ENCODE measurements at regions not wholly inside any gene's neighbourhood (a gene's known extent, or its start where the extent isn't known, plus 50 kb on each side); places are given as distances from the start of the nearest gene placed in this dataset.
A peak's percentile ranks its signal among the peaks of the same experiment; 100 is the strongest.

DNA sequence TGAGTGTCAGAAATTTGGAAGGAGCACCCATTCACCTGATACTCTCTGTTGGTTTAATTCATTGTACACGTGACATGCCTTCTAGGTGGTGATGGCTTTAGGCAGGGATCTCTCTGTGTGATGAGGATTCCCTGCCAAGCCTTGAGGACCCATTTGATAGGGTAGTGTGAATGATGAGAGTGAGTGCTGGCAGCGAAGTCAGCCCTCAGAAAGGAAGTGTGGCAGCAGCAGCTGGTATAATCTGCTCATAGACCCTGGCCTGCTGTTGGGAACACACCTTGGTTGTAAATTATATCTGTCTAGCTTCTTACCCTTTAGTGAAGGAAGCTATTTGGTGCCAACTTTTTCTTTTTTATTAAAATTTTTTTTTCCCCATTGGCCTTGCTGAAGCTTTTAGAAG lies 164.5 kb downstream of the HAUS1 start:
- no peak for DNase-seq

DNA sequence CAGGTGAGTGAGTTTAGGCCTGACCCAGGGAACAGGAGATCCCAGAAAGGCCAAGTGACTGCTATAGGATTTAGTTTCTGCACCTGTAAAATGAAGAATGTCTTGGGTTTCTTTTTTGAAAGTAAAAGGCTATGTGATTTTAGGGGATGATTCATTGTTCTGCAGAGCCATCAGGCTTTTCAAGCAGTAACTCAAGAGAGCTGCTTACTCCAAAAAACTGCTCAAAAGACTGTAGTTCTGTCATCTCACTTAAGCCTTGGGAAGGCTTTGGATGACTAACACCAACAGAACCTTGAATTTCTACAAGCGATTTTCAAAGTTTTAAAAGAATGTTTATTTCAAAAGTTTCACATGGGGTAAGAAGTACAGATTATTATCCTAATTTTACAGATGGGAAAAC lies 165.1 kb downstream of the HAUS1 start:
- no peak for DNase-seq

DNA sequence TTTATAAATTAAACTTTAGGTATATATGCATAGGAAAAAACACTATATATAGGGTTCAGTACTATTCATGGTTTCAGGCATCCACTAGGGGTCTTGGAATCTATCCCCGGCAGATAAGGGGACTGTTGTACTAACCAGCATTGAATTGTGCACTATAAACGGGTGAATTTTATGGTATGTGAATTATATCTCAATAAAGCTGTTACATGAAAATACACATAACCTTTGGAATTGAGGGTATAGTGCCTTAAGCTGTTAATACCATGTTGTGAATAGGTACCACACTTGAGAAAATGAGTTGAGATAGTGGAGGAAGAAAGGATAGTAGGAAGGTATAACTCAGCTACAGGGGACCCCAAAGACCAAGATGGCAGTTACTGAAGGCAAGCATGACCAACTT lies 167.3 kb downstream of the HAUS1 start:
- DNase-seq = no peak

DNA sequence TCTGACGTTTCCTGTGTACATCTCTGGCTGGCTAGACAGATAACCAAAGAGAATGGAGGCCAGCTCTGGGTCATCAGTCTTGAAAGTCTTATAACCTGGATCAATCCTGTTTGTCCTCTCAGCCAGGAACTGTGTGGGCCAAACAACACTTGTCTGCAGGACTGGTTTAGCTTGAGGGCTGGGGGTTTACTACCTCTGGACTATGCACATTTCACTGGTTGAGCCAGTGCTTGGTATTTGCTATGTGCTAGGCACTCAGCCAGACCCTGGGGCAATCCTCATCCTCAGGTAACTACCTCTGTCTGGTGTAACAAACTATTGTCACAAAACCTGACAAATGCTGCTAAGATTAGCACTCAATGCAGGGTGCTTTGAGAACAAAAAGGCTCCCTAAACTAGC lies 169.7 kb downstream of the HAUS1 start:
- no peak for DNase-seq

DNA sequence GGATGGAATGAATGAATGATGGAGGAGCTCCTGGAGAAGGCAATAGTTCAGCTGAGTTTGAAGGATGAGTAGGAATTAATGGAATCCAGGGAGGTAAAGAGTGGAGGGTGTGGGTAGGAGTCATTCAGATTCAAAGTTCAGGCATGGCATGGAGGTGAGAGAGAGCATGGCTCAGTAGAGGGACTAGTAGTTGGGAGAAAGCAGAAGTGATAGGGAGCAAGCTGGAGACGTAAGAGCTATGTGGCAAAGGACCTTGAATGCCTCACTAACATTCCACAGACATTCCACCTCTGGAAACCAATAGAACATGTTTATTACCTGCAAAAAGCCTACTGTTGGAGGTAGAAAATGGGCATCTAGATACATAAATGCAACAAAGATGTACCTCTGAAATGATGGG lies 170.1 kb downstream of the HAUS1 start:
- no peak for DNase-seq

DNA sequence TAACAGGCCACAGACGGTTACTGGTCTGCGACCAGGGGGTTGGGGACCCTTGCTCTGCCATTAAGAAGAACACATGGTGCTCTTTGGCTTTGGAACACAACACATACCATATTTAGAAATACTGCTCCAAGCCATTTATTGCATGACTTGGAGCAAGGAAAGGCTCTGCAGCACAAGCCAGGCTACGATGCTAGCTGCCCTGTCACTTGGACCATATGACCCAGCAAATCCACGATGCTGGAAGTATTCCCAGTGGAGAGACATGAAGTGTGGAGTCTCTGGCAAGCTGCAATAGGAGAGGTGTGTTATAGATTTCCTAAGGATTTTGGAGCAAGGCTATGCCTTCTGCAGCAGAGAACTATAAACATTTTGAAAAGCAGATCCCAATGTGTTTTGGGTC lies 171.2 kb downstream of the HAUS1 start:
- DNase-seq = no peak

DNA sequence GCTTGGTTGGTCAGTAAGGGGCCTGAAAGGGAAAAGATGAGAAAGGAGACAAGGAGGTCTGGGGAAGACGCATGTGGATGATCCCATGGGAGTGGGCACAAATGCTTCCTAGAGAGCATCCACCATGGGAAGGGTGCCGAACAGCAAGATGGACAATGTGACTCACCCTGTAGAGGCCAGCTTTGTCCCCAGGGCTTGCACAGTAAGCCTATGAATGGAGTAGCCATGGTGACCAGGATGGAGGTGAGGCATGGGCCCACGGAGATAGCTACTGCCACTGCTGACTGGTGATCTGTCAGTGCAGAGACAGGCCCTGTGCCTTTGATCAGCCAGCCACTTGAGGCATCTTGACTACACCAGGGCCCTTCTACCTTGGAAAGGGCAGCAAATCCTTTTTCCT lies 172.6 kb downstream of the HAUS1 start:
- DNase-seq = no peak

DNA sequence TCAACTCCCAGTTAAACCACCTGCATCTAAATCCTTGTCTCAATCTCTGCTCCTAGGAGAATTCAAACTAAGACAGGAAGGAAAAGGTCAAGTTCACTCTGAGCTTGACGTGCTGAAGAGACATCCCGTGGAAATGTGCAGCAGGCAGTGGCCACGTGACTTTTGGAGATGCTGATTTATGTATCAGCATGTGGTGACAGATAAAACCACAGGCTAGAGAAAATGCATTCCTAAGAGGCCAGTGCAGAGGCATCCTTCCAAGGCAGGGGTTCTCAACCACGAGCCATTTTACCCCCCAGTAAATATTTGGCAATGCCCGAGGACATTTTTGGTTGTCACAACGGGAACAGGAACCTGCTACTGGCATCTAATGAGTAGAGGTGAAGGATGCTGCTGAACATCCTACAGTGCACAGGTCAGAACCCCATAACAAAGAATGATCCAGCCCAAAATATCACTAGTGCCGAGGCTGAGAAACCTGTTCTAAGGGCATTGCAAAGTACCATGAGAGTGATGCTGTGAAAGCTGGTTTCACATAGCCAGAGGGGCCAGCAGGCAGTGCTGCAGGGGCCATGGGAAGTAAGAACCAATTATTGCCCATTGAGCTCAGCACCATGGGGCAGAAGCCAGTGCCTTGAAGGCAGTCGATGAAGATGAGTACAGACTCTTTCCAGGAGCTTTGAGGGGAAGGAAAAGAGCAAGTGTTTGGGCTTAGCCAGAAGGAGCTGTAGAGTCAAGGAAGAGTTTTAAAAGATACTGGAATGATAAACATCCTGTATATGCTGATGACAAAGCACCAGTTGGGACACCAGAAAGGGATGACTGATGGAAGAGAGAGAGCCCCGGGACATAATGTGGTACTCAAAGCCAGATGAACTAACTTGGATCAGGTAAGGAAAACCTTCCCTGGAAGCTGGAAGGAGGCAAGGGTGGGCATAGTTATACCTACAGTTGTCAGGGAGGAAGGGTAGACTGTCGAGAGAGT lies 174.6 kb downstream of the HAUS1 start:
- DNase-seq = no peak

DNA sequence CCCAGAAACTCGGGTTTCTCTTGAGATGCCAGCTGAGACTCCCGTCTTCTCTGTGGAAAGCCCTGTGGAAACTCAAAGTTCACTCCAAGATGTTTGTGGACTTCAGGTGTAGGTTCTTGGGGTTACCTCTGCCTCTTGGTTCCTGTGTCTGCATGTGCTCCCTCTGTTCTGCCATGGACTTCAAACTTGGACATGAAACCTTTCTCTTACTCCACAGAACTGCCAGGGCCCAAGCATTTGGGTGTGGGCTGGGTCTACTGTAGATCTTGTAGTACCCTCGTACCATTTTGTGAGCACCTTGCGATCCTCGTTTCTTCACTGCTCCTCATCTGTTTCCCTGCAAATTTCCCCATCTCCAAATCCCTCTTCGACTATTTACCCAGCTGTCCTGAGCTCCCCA lies 175.5 kb downstream of the HAUS1 start:
- DNase-seq = no peak

DNA sequence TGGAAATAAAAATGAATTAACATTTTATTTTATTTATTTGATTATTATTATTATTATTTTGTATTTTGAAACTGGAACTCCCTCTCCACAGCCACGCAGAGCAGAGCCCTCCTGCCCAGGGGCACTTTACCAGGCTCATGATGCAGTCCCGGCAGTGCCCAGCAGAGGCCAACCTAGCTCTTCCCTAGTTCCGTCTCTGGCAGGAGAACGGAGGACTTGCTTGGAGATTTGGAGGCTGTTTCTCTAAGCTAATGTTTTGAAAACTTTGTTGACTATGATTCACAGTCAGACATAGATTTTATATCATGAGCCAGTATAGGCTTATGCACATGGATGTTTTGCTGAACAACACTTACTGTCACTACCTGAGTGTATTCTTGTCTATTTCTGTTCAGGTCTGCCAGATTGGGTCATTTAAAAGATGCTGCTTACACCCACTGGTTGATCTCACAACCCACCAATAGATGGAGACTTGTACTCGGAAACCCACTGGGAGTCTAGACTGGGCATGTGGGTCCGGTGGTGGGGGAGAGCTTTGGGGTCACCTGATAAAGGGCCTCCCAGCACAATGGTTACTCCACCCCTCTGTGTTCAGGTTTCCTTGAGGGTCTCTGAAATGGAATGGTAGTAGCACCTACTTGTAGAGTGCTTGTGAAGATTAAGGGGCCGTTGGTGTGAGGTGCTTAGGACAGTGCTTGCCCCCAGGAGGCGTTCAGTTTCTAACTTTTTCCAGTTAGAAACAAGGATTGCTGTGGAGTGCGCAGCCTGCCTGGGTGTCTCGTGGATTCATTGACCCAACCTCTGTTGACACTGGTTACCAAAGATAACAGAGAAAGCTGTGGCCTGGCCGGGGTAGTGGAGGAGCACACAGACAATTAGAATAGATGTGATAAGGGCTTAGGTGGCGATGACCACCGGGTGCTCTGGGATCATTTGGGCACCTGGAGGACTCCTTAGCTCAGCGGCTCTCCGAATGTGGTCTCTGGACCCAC lies 177.3 kb downstream of the HAUS1 start:
- DNase-seq = peak; percentile 8 to 47 (median 16)

DNA sequence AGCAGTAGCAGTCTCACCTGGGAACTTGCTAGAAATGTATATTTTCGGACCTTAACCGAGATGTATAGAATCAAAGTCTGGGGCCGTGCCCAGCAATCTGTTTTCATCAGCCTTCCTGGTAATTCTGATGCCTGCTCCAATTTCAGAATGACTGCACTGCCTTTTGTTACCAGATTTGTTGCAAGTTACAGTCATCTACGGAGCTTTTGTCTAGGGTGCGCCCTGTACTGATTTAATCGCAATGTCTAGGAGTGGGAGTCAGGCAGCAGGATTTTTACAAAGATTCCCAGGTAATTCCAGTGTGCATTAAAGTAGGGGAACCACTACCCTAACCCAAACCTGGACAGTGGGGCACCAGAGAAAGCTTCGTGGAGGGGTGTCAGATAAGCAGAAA lies 178.0 kb downstream of the HAUS1 start:
- no peak for DNase-seq

DNA sequence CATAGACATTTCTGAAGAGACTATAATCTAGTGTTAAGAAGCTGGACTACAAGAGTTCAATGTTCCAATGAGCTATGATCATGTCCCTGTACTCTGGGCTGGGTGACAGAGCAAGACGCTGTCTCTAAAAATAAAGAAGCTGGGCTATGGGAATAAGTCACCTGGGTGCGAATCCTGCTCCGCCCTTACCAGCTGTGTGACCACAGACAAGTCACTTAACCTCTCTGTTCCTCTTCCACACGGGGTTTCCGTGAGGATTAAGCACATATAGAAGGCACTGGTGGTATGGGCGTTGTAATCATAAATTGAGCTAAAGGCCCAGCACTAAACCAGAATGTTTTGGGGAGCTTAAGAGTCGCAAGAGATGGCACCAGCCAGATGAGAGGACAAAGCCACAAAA lies 178.5 kb downstream of the HAUS1 start:
- DNase-seq = no peak

DNA sequence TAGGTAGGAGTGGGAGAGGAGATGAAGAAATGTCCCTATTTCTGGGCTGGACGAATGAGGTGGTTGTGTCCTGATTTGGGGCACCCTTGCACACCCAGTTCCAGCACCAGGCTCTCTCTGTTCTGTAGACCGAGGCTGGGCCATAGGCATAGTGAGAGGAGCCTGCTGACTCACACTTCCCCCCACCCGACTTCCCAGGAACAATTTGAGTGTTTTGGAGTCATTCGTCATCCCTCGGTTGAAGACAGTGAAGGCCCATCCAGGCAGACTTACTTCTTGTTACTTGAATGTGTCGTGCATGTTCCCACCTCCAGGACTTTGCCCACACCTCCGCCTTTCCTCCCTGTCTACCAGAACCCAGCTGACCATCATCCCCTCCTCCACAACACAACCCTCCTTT lies 179.1 kb downstream of the HAUS1 start:
- DNase-seq = no peak

DNA sequence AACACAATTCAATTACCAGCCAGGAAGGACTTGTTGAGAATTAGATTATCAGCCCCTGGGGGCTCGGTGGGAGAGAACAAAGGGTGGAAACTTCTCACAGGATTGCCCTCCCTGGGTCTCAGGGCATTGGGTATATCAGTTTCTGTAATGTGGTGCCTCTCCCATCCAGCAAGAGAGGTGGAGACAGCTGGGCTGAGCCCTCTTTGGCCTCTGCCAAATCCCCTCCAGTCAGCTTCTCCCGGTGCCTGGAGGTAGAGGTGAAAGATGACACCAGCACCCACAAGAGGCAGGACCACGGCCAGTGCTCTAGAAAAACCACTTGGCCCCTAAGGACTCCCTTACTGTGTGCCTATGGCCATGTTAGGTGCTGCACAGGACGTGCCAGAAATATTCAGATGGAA lies 179.7 kb downstream of the HAUS1 start:
- DNase-seq = no peak

DNA sequence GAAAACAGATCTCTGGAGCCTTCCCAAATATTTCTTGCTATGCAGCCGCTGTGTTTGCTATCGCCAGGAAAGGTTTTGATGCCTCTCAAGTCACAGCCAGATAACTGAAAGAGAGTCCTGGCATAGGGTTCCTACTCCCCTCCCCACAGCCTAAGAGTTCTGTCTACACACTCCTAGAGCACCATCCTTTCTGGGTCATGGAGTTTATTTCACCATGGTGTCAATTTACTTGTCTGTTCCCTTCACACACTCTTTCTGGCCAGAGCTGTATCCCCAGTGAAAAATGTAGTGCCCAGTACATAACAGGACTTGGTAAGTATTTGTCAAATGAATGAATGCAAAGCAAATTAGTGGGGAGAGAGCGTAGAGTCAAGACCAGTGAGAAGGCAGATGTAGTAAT lies 185.3 kb downstream of the HAUS1 start:
- no peak for DNase-seq

DNA sequence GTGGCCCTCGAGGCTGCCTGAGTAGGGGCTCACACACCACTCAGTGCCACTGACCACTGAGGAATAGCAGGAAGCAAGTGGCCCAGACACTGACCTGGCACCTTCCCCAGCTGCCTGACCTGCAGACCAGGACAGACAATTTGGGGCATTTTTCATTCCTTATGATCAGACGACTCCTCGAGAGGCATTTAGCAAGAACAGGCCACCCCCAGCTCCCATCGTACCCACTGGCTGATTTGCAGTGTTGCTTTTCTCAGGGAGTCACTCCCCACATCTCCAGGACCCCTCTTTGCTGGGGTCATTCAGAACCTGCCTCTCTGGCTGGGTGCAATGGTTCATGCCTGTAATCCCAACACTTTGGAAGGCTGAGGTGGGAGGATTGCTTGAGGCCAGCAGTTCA lies 185.7 kb downstream of the HAUS1 start:
- DNase-seq = no peak

DNA sequence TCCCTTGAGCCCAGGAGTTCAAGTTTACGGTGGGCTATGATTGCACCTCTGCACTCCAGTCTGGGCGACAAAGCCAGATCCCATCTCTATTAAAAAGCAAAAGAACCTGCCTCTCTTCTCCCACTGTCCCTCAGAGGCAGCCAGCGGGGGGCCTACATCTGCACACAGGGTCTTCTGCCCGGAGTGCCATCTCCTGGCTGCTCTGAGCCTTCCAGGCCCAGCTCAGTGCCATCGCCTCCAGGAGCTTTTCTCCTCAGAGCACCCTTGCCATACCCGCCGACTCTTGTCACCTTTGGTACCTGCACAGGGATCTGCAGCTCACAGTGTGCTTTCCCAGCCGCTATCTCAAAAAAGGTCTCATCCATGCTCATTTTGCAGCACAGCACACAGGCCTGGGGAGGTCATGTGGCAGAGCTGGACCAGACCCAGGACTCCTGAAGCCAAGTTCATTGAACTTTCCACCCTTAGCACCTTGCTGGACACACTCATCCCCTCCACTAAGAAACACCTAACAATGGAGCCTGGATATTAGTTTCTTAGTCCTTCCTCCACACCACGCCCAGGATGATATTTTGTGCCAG lies 186.3 kb downstream of the HAUS1 start:
- DNase-seq = no peak

DNA sequence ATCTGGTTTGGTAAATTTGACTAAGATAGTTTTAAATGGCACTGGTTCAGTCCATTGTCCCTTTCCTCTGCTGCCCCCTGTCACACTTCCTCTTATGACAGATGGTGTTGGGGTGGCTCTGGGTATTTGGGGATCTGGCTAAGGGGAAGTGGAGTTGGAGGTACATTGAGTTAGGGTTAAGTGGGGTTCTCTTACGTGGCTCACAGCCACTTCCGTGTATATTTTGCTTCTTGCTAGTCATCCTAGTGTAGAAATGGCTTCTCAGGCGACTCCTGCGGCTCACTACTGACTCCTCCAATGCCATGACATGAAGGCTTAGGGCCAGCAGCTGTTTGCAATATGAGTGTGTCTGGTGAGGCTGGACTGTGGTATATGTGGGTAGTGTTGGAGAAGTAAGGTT lies 187.0 kb downstream of the HAUS1 start:
- DNase-seq = no peak

DNA sequence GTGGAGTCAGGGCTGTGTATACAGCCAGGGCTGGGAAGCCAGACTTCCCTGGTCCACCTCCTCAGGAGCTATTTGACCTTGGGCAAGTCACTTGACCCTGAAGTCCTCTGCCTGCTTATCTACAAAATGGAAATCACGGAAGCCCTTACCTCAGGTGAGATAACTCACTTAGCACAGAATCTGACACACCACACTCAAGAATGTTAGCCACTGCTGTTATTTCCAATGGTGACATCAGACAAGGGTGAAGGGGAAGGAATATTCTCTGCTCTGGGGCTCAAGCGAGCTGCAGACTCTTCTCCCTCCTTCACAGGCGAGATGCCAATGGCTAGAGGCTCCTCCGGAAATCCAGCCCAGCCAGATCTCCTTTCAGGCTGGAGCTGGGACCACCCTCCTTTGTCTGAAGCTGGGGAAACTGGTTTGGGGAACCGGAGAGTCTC lies 189.6 kb downstream of the HAUS1 start:
- DNase-seq = no peak

DNA sequence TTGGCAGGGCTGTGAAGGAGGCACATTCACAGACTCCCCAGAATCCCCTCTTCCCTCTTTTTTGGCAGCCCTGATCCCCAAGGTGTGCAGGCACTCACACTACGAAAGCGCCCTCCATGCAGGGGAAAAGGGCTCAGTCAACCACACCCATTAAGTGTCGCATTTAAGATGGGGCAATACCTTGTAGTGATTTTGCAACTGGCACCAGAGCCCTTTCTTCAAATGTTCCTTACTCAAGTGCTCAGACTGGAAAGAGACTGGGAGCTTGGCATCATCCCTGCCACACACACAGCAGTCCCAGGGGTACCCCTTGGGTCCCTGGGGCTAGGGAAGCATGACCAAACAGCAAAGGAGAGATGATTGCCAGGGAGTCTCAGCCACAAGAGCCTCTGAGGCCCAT lies 190.1 kb downstream of the HAUS1 start:
- DNase-seq = no peak

DNA sequence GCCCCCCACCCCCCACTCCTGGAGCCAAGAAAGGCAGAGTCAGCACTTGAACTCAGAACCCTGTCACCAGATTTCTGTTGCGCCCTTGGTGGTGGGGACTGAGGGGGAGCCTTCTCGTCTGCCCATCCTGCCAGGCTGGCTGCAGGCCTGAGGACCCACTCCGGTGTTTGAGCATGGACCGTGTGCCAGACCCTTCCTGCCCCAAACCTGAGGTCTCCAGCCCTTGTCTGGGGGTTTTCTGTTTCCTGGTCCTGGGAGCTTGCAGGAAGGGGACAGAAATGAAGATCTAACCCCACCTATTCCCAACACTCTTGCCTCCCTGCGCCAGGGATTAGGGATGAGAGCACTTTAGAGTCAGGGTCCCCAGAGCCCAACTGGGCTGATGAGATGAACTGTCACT lies 190.6 kb downstream of the HAUS1 start:
- DNase-seq = no peak

DNA sequence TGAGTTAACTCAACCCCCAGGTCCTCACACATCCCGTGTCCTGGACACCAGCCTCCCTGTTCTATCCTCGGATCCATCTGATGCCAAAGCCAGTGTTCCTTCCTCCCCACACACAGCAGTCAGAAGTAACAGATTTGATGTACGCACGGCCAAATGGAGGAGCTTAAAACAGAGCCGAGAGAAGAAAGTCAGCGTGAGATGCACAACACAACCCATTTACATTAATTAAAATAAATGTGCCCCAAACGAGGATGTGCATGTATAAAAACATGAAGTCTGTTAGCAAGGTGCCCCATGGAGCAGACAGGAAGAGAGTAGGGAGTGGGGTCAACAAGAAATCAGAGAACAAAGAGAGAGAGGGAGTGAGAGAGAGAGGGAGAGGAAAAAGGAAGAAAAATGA lies 191.2 kb downstream of the HAUS1 start:
- no peak for DNase-seq

DNA sequence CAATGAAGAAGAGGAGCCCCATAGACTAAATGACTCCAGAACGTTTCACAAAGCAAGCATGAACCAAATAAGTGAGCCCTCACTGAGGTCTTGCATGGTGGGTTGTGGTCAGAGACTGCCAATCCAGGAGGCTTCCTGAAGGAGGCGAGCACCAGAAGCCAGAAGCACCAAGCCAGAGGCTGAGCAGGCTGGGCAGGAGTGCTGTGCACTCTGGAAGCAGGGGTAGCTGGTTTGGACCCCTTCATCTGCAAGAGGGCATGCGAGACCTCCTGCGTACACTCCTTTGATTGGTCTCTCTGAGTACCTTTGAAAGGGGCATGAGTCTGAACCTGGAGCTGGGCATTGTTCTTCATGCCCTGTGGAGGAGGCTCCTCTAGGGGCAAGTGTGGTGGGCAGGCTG lies 192.5 kb downstream of the HAUS1 start:
- DNase-seq = no peak

Data from activated CD4-positive, CD25-positive, alpha-beta regulatory T cell (primary cell).